NCI-H748 (cell line): ENCODE measurements at regions not wholly inside any gene's neighbourhood (a gene's known extent, or its start where the extent isn't known, plus 50 kb on each side); places are given as distances from the start of the nearest gene placed in this dataset.

Experiments
- DNase-seq: peaks from one replicate; lab custom pipeline; 2025; ENCODE audit not compliant: unreplicated experiment; lab: John Stamatoyannopoulos, UW

DNA sequence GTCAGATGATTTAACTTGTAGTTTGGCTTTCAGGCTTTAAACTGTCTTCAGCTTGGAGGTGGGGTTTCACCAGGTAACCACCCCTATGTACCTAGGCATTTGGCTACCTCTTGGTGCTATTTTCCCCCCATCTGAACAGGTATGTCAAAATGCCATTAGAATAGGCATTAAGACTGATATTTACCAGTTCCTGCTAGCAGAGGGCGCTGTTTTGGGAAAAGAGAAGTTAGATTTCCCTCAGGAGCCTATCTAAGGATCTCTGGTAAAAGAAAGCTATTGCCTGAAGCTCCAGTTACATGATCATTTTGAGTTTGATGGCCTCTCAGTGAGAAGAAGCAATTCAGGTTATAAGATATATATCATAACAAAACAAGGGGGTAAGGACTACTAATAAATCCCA, 879.1 kb downstream of the SH3BGRL start:
- peak; percentile 23 for DNase-seq

DNA sequence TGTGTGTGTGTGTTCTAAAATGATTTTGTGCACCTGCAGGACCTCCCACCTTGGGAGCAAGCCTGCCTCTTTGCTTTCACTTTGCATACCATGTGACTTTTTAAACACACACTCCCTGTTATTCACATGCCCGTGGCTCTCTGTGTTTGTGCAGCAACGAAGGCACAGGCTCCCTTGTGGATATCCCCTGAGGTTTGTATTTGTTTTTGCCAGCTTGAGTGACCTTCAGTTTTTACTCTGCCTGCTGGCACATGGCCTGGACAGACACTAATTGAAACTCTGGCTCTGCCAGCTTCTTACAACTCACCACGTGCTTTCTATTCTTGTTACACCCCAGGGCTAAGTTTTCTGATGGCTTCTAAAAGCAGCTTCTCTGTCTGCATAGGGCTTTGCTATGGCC, 885.8 kb downstream of the SH3BGRL start:
- DNase-seq = peak; percentile 90

DNA sequence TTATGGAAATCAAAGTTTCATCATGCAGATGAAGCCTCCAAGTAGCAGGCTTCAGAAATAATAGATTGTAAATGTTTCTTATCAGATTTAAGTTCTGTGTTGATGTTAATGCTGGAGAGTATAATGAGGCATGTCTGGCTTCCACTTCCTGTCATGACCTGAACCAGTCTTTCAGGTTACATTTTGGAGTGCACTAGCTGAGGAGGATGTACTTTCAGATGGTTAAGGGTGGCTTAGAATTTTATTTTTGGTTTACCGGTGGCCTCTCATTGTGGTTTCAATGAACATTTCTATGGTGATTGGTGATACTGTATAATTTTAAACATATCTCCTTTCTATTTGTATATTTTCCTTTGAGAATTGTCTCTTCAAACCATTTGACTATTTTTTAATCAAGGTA, 890.4 kb downstream of the SH3BGRL start:
- DNase-seq = peak; percentile 23

DNA sequence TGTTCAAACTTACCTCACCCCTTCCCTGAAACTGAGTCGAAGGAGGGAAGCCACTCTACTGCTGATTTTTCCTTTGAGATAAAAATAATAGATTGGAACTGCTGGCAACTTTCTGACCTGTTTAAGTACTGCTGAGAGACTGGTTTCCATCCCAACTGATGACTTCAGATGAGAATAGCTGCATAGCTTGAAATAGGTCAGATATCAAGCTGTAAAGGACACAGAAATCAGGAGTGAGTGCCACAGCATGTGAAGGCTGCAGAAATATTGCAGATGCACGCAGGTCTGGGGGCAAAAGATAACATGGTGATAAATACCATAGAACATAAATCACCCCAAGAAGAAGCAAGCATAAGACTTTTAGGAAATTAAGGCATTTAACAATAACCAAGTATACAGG, 923.2 kb downstream of the SH3BGRL start:
- DNase-seq = peak; percentile 0

DNA sequence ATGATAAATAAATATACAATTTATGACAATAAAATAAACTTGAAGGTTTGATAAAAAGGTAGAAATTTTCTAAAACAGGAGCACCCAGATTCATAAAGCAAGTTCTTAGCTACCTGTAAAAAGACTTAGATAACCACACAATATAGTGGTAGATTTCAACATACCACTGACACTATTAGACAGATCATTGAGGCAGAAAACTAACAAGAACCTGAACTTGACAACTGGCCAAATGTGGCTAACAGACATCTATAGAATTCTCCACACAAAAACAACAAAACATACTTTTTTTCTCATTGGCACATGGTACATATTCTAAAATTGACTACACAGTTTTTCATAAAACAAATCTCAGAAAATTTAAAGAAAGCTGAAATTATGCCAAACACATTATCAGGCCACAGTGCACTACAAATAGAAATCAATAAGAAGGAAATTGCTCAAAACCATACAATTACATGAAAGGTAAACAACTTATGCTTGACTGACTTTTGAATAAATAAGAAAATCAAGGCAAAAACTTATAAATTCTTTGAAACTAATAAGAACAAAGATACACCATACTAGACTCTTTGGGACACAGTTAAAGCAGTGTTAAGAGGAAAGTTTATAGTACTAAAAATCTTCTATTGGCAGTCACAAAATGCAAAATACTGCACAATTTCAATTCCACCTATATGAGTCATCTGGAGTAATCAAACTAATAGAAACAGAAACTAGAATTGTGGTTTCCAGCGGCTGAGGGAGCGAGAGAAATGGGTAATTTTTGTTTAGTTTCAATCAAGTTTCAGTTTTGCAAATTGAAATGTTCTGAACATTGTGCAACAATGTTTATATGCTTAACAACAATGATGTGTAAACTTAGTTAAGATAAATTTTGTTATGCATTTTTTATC, 925.6 kb downstream of the SH3BGRL start:
- no peak for DNase-seq

DNA sequence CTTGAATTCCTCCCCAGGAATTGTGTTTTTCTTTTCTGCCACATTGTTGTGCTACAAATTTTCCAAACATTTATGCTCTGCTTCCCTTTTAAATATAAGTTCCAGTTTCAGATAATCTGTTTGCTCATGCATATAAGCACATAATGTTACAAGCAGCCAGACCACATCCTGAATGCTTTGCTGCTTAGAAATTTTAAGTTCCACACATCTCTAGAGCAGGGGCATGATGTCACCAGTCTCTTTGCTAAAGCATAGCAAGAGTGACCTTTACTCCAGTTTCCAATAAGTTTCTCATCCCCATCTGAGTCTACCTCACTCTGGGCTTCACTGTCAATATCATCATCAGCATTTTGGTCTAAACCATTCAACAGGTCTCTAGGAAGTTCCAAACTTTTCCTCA, 932.5 kb downstream of the SH3BGRL start:
- DNase-seq = no peak

DNA sequence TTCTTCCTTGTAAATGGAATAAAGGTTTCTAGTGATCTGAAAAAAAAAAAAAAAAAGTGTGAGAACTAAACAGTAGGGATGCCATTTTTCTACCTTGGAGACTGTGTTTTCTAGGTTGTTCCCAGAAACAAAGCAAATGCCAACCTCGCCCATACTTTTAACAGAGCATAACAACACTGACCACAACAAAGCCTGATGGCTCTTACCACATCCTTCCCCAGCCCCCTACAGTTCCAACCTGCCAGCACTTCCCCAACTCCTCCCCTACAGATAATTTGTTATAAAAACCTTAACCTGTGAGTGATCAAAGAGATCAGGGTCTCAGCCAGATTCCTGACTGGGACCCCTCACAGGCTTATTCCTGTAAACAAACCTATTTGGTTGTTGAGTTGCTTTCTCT, 940.0 kb downstream of the SH3BGRL start:
- peak; percentile 6 for DNase-seq

DNA sequence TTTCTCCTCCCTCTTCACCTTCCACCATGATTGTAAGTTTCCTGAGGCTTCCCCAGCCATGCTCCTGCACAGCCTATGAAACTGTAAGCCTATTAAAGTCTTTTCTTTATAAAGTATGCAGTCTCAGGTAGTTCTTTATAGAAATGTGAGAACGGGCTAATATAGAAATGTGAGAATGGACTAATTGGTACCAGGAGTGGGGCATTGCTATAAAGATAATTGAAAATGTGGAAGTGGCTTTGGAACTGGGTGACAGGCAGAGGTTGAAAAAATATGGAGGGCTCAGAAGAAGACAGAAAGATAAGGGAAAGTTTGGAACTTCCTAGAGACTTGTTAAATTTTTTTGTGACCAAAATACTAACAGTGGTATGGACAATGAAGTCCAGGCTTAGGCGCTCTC, 959.3 kb downstream of the SH3BGRL start:
- DNase-seq = no peak

DNA sequence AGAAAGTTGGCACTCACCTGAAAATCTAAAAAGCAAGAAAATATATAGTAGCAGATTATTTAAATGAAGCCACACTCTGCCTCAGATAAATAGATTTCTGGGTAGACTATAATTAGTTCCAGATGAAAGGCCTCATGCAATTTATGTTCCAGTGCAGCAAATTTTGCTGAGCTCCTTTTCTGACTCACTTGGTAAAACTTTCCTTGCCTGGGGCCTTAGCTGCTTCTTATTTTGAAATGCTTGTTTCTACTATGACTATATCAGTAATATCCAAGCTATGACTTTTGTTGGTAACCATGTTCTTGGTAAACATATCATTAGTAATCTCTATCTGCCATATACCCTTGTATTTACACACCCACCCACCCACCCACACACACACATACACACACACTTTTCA, 961.8 kb downstream of the SH3BGRL start:
- no peak for DNase-seq

DNA sequence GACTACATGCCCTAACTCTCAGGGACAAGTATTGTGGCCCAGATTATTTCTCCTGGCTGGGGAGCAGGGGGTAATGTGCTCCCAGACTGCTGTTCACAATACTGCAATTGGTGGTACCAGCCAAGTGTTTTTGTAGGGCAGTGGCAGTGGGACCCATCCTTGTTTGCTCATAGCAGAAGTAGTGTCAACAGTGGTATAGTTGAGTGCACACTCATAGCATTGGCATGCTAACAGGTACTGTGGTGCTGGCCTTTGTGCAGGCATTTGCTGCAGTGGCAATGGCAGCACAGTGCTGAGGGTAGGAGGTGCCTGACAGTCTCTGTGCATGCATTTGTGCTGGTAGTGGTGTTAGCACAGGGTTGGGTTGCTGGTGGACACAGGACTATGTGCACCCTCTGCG, 995.0 kb downstream of the SH3BGRL start:
- DNase-seq = no peak

DNA sequence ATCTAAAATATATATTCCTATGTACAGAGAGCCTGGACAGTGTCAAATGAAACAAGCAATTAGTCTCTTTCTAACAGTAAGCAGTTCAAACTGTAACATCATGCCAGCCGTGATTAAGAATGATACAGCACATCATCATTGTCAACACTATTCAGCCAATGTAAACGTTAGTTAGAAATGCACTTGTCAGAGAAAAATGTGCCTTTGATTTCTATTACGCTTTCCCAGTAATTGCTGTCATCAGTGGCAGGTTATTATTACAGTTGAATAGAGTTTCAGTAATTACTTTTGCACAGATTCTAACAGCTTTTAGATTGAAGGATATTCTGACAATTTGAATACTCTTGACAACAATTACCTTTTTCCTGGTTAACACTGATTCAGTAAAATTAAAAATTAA, 1007.1 kb downstream of the SH3BGRL start:
- DNase-seq = peak; percentile 91

DNA sequence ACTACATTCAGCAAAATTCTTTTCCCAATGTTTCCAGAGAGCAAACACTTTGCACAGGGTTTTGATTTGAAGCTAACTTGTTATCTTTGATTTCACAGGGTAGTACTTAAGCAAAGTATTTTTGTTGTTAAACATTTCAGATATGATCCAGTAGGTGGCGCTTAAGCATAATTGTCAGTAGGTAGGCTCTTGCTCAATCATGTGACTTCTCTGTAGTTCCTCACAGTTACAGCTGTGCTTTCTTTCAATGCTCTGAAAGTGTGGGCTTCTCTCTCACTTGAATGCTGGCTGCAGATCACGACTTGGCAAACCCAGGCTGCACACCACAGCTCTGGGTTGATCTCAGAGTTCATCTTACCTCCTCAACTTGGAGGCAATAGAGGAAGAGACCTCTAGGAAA, 1016.5 kb downstream of the SH3BGRL start:
- peak; percentile 66 for DNase-seq

DNA sequence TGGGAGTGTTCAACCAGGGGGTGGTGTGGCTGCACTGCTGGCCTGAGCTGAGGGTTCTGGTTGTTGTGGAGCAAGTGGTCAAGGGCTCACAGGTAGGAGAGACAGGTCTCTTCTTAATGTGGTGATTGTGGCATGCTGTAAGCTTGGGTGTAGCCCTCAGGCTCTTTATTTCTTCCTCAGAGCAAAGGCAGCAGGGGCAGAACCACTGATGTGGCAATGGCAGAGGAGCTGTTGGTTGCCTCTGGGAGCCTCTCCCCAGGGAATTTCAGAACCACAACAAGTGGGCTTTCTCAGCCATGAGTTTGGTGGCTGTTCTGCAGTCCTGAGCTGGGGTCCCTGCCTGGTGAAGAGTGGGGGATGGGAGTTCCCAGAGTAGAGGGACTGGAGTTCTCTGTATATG, 1017.2 kb downstream of the SH3BGRL start:
- no peak for DNase-seq

DNA sequence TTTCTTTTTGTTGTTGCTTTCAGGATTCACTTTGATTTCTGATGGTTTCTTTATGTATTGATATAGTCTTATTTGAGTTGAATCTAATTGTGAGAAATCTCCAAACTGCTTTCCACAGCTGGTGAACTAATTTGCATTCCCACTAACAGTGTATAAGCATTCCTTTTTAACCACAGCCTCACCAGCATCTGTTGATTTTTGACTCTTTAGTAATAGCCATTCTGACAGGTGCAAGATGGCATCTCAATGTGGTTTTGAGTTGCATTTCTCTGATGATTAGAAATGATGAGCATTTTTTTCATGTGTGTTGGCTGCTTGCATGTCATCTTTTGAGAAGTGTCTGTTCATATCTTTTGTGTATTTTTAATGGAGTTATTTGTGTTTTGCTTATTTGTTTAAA, 1023.1 kb downstream of the SH3BGRL start:
- no peak for DNase-seq

DNA sequence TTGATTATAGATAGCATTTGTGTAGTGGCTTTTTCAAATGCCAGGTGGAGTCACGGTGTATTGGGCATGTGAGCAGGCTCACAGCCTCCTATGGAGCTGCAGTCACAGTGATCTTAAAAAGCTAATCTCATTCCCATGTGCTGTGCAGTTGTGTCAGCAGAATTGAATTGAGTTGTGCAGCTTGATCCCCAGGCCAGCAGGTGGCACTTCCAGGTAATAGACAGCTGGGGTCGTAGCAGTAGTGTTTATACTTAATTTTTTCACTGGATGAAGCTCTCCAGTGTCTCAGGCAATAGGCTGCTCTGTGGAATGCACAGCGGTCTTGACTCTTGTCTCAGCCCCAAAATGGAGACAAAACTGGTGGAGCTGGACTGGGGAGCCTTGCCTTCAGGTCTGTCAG, 1028.1 kb downstream of the SH3BGRL start:
- peak; percentile 54 for DNase-seq

DNA sequence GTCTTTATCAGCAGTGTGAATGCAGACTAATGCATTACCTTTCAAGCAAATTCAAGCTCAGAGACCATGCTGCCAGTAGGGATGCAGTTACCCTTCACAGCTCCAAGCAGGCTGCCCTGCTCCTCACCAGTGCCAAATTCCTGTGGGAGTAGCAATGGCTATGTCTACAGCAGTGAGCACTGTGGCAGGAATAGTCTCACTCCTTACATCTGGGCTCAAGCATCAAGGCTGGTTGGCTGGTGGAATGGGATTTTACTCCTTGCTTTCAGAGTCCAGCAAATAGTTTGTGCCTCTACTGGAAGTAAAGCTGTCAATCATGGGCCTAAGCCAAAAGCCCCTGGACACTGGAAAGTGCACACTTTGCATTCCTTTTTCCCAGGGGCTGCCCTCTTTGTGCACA, 1030.8 kb downstream of the SH3BGRL start:
- no peak for DNase-seq

DNA sequence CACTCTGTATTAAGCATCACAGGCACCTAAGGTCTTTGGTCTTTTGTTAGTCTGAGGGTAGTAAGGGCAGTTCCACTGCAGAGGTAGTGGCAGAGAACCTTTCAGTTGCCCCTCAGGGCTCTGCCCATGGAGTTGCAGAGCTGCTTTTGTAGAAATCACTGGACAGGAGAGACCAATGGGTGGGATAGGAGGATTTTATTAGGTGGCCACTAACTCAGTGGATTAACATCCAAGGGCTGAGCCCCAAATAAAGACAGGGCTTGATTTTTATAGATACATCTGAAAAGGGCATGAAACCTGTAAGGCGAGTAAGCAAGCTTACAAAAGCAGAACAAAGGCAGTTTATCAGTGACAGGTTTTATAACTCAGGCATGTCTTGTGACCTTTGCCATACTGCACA, 1035.4 kb downstream of the SH3BGRL start:
- peak; percentile 2 for DNase-seq
